KG1 (cell line): ENCODE measurements at regions not wholly inside any gene's neighbourhood (a gene's known extent, or its start where the extent isn't known, plus 50 kb on each side); places are given as distances from the start of the nearest gene placed in this dataset.

ENCODE experiments used
- DNase-seq: peaks from one replicate; lab custom pipeline; 2025; lab: John Stamatoyannopoulos, UW

- DNase-seq: no peak
Observed at GRCh38 chr3:106540743-106541142, 671.9 kb upstream of the CBLB start.

- no peak for DNase-seq
Observed at GRCh38 chr3:106542101-106542769, 673.4 kb upstream of the CBLB start.

GRCh38 chr3:106552351-106553043, 683.7 kb upstream of the CBLB start:
- DNase-seq: no peak

- DNase-seq: no peak
Observed at GRCh38 chr3:106560451-106560966, 691.7 kb upstream of the CBLB start.

- no peak for DNase-seq
Observed at GRCh38 chr3:106566277-106566676, 697.5 kb upstream of the CBLB start.

GRCh38 chr3:106570426-106570825, 701.6 kb upstream of the CBLB start:
- DNase-seq: no peak

GRCh38 chr3:106573605-106574004, 704.8 kb upstream of the CBLB start:
- no peak for DNase-seq

GRCh38 chr3:106575029-106575428, 706.2 kb upstream of the CBLB start:
- DNase-seq: no peak

- no peak for DNase-seq
Observed at GRCh38 chr3:106577241-106577640, 708.4 kb upstream of the CBLB start.

- no peak for DNase-seq
Observed at GRCh38 chr3:106578911-106579310, 710.1 kb upstream of the CBLB start.

GRCh38 chr3:106582151-106582550, 713.3 kb upstream of the CBLB start:
- no peak for DNase-seq

- no peak for DNase-seq
Observed at GRCh38 chr3:106587551-106587950, 718.7 kb upstream of the CBLB start.

- no peak for DNase-seq
Observed at GRCh38 chr3:106588739-106589138, 719.9 kb upstream of the CBLB start.

- DNase-seq: no peak
Observed at GRCh38 chr3:106589311-106589942, 720.6 kb upstream of the CBLB start.

- DNase-seq: no peak
Observed at GRCh38 chr3:106590216-106590615, 721.4 kb upstream of the CBLB start.

- no peak for DNase-seq
Observed at GRCh38 chr3:106593381-106593780, 724.6 kb upstream of the CBLB start.

GRCh38 chr3:106609666-106610301, 741.0 kb upstream of the CBLB start:
- DNase-seq: peak; percentile 68

GRCh38 chr3:106610362-106610959, 741.6 kb upstream of the CBLB start:
- DNase-seq: no peak

GRCh38 chr3:106611116-106611515, 742.3 kb upstream of the CBLB start:
- DNase-seq: no peak

GRCh38 chr3:106611841-106612240, 743.0 kb upstream of the CBLB start:
- no peak for DNase-seq

- no peak for DNase-seq
Observed at GRCh38 chr3:106616556-106616955, 747.7 kb upstream of the CBLB start.

- no peak for DNase-seq
Observed at GRCh38 chr3:106617276-106617675, 748.5 kb upstream of the CBLB start.
